ENCODE measurements at regions not wholly inside any gene's neighbourhood (a gene's known extent, or its start where the extent isn't known, plus 50 kb on each side); places are given as distances from the start of the nearest gene placed in this dataset.
"Not testable (repeated sequence)": the region's sequence is repeated elsewhere in the genome, so short reads cannot be mapped to it uniquely, and the experiment has no call there.

DNA sequence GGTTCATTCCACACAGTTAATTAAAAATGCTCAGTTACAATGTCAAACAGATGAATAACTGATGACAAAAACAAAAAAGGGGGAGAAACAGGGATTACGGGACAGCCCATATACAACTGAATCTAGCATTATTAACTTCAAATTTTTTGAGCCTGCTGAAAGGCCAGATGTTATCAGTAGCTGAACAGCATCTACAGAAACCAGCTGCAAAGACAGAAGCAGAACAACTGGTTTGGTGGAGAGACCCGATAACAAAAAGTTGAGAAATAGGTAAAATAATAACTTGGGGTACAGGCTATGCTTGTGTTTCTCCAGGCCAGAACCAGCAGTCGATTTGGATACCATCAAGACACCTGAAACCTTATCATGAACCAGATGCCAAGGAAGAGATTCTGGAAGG is 109.8 kb downstream of the SEPTIN7 start:
- not testable (repeated sequence) for DNase-seq

- not testable (repeated sequence) for DNase-seq
Observed at GRCh38 chr7:35913350-35913749, 112.5 kb downstream of the SEPTIN7 start.

DNA sequence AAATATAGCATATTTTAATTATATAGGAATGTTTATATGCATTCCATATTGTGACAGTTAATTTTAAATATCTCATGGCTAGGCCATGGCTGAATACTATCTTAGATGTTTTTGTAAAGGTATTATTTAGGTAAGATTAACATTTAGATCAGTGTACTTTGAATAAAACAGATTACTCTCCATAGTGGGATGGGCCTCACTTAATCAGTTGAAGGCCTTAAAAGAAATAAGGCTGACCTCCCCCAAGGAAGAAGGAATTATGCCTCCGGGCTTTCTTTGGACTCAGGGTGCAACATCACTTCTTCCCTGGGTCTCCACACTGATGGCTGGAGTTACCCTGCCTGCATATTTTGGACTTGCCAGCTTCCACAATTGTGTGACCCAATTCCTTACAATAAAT is 113.4 kb downstream of the SEPTIN7 start:
- not testable (repeated sequence) for DNase-seq

DNA sequence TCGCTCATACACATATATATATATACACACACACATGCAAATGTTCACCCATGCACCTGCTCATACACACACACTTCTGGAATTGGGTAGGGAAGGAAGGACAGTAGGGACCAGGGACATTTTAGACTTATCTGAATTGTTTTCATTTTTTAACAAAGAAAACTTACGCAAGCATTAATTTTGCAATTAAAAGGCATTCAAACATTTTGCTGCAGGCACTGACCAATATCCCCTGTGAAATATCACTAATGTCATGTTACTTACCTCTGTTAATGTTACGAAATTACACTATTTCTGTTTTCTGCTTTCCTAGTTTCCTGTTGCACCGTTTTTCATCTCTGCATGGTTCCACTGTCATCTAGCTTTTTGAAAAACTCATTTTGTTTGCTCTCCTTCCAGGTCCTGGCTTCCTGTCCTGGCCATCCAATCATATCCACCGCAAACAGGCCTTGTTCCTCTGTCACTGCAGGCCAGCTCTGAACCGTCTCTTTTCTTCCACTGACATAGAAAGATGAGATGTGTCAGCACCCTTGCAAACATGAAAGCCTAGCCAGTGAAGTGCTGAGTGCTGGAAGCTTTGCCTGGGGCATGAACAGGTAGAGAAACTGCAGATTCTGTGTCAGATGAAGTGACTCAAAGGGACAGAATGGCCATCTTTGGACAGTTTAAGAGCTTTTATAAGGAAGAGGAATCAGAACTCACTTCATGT is 114.5 kb downstream of the SEPTIN7 start:
- DNase-seq = not testable (repeated sequence)

- DNase-seq = not testable (repeated sequence)
Observed at GRCh38 chr7:35918217-35918616, 117.4 kb downstream of the SEPTIN7 start.

DNA sequence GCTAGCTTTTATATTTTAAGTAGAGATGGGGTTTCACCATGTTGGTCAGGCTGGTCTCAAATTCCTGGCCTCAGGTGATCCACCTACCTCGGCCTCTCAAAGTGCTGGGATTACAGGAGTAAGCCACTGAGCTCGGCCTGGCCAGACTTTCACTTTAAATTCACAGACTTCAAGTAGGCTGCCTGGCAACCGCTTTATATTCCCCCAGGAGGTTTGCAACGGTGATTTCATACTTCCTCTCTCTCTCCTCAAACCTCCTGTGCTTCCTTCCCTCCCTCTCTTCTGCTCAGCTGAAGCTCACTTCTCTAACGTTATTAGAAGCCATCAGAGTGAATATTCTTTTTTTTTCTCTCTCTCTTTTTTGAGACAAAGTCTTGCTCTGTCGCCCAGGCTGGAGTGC is 118.8 kb downstream of the SEPTIN7 start:
- DNase-seq = not testable (repeated sequence)

DNA sequence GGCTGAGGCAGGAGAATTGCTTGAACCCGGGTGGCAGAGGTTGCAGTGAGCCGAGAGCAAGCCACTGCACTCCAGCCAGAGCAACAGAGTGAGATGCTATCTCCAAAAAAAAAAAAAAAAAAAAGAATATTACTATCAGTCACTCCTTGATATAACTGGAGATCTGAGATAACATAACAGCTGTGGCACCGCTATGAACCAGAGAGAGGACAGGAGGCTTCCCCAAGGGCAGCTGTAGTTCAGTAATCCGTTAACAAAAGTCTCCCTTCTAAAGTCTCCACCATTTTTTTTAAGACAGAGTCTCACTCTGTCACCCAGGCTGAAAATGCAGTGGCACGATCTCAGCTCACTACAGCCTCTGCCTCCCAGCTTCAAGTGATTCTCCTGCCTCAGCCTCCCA is 120.5 kb downstream of the SEPTIN7 start:
- not testable (repeated sequence) for DNase-seq

DNA sequence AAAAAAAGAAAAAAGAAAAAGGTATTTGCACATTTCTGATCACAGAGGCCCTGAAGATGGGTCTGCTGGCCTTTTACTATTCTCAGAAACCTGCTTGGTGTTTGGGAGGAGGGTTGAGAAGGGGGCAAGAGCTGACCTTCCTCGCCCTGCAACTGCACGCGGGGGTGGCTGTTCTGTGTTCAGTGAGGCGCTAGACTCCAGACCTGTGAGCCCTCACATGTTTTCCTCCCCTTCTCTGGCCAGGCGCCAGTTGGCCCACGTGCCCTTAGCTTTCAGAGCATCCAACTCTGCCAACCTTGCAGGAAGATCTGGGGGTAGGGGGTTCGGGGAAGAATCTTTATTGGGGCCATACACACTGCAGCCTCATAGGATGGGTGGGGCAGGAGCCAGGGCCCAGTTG is 123.8 kb downstream of the SEPTIN7 start:
- DNase-seq = not testable (repeated sequence)

GRCh38 chr7:35926966-35927365 is 126.1 kb downstream of the SEPTIN7 start:
- DNase-seq = not testable (repeated sequence)

GRCh38 chr7:35931134-35931533 is 130.3 kb downstream of the SEPTIN7 start:
- not testable (repeated sequence) for DNase-seq

- DNase-seq = not testable (repeated sequence)
Observed at GRCh38 chr7:35931551-35931950, 130.7 kb downstream of the SEPTIN7 start.

- DNase-seq = not testable (repeated sequence)
Observed at GRCh38 chr7:35940695-35941094, 139.8 kb downstream of the SEPTIN7 start.

- not testable (repeated sequence) for DNase-seq
Observed at GRCh38 chr7:35945621-35946020, 144.8 kb downstream of the SEPTIN7 start.

DNA sequence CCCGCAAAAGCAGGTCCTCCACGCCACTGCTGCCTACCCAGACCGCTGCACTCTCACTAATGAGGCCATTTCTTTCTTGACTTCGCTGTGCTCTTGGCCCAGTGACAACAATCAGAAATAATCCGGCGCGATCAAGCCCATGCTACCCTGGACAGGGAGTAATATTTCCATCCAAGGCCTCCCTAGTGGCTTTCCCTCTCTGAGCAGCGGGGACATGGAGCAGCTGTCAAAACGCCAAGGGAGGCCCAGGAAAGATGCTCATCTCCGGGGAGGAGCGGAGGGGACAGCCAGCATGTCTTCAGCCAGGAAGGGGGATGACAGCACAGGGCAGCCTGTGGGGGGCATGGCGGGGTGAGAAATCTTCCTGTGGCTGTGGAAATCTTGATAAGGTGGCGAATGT is 154.9 kb downstream of the SEPTIN7 start:
- not testable (repeated sequence) for DNase-seq

- not testable (repeated sequence) for DNase-seq
Observed at GRCh38 chr7:35956988-35957387, 156.1 kb downstream of the SEPTIN7 start.

GRCh38 chr7:35961260-35961659 is 160.4 kb downstream of the SEPTIN7 start:
- DNase-seq = not testable (repeated sequence)

DNA sequence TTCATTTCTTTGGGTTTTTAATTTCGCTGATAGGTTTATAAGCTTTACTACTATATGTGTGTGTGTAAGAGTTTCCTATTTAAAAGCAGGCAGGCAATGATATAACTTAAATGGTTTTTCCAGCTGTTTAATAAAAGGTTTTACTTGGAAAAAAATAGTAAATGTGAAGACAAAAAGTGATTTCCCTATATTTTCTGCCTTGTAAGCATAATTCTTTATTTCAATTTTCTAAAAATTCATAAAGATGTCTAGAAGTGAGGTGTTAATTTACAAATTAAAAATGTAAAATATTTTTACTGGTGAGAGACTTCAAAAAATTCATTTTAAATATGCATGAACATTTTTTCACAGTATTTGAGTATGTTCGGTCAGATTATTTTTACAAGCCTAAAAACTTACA is 161.8 kb downstream of the SEPTIN7 start:
- DNase-seq = not testable (repeated sequence)

GRCh38 chr7:35967366-35968139 is 166.7 kb downstream of the SEPTIN7 start:
- no peak for DNase-seq

- no peak for DNase-seq
Observed at GRCh38 chr7:35968140-35968940, 167.5 kb downstream of the SEPTIN7 start.

DNA sequence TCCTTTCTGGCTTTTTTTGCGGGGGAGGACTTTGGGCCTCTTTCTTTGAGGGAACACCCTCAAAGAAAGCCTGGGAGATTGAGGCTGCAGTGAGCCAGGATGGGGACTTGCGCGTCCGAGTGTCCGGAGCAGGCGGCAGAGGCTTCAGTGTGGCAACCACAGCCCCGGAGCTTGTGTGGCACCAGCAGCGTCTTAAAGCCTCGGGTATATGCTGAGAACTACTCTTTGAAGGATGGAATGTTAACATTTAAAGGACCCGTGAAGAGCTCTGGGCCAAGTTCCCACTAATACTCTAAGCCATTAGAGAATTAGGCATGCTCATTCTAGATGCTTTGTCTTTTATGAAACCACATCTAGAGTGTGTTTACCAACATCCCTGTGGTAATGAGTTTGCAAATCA is 168.2 kb downstream of the SEPTIN7 start:
- DNase-seq = no peak

- DNase-seq = no peak
Observed at GRCh38 chr7:35970458-35970857, 169.6 kb downstream of the SEPTIN7 start.

GRCh38 chr7:35971133-35971891 is 170.5 kb downstream of the SEPTIN7 start:
- no peak for DNase-seq

Measured in CD4-positive, alpha-beta T cell treated with Interleukin-21 for 1 hour (primary cell).